Chondrocyte (in vitro differentiated cells): ENCODE measurements at regions not wholly inside any gene's neighbourhood (a gene's known extent, or its start where the extent isn't known, plus 50 kb on each side); places are given as distances from the start of the nearest gene placed in this dataset.

Experiments used
- DNase-seq: peaks from one replicate; pipeline ENCODE4 v3.0.0; 2021; ENCODE audit warnings: mixed read lengths, low spot score
- H3K27ac Mint-ChIP-seq: one replicate; pipeline ENCODE4 v1.8.0; 2021; ENCODE audit warnings: mild to moderate bottlenecking, moderate library complexity, mixed read lengths; ENCODE audit not compliant: unreplicated experiment
- H3K27me3 Mint-ChIP-seq: 2 replicates; pipeline ENCODE4 v1.8.0; 2021; ENCODE audit warnings: low read depth, mixed read lengths
- H3K36me3 Mint-ChIP-seq: 2 replicates; pipeline ENCODE4 v1.8.0; 2021; ENCODE audit warnings: low read depth, mixed read lengths
- H3K4me1 Mint-ChIP-seq: 2 replicates; pipeline ENCODE4 v1.8.0; 2021; ENCODE audit warnings: low read depth, mild to moderate bottlenecking, mixed read lengths
- H3K4me3 Mint-ChIP-seq: one replicate; pipeline ENCODE4 v1.8.0; 2021; ENCODE audit warnings: mild to moderate bottlenecking, moderate library complexity, mixed read lengths; ENCODE audit not compliant: unreplicated experiment
- H3K9me3 Mint-ChIP-seq: 2 replicates; pipeline ENCODE4 v1.8.0; 2021; ENCODE audit warnings: low read depth, mixed read lengths
- CTCF ChIP-seq: fragments of 200-600 bp; sonication (generic); IDR thresholded peaks from 2 replicates; pipeline ENCODE4 v1.5.0; 2021; ENCODE audit warnings: antibody characterized with exemption, mild to moderate bottlenecking, moderate library complexity

- Mint-ChIP-seq H3K27ac (no peak overlapping the region), H3K36me3 (no peaks in the 10 kb centered on the region), H3K4me3 (no peak overlapping the region), H3K27me3 (no peaks in the 10 kb centered on the region), H3K4me1 (peaks cover 7% of the 10 kb centered on the region), H3K9me3 (no peaks in the 10 kb centered on the region)
- no peak for TF ChIP-seq CTCF
- no peak for DNase-seq
Observed at GRCh38 chr13:33758113-33758512, 59.8 kb upstream of the RFC3 start.

DNA sequence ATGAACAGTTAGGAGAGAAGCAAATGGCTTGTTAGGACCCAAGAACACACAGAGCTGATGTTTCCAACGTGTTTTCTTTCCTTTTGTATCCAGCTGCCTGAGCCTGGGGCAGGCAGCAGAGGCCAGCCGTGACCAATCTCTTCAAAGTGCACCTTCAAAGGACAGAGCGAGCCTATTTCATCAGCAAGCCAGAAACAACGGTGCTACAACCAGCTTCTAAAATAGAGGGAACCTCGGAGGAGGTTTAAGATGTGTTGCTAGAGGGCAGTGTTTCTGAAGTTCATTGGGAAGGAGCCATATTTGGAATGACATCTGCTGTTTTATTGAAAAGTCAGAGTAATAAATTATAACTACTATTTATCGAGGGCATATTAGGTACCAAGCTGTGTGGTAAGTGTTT lies 56.2 kb upstream of the RFC3 start:
- H3K9me3 Mint-ChIP-seq, result no peaks in the 10 kb centered on the region
- H3K27ac Mint-ChIP-seq, result peak overlapping the region; percentile 45
- H3K27me3 Mint-ChIP-seq, result no peaks in the 10 kb centered on the region
- no peak overlapping the region for H3K4me3 Mint-ChIP-seq
- no peak for DNase-seq
- H3K36me3 Mint-ChIP-seq, result no peaks in the 10 kb centered on the region
- peaks cover 7% of the 10 kb centered on the region for H3K4me1 Mint-ChIP-seq
- peak; percentile 72 for TF ChIP-seq CTCF

GRCh38 chr13:33763021-33763420 lies 54.9 kb upstream of the RFC3 start:
- Mint-ChIP-seq H3K4me3 (no peak overlapping the region), H3K9me3 (peaks cover 4% of the 10 kb centered on the region), H3K27ac (no peak overlapping the region), H3K27me3 (no peaks in the 10 kb centered on the region), H3K4me1 (peaks cover 7% of the 10 kb centered on the region), H3K36me3 (no peaks in the 10 kb centered on the region)
- no peak for TF ChIP-seq CTCF
- no peak for DNase-seq

- Mint-ChIP-seq H3K4me1 (peaks cover 7% of the 10 kb centered on the region), H3K9me3 (peaks cover 4% of the 10 kb centered on the region), H3K36me3 (no peaks in the 10 kb centered on the region), H3K27ac (no peak overlapping the region), H3K4me3 (no peak overlapping the region), H3K27me3 (no peaks in the 10 kb centered on the region)
- DNase-seq, result no peak
- TF ChIP-seq CTCF, result no peak
Observed at GRCh38 chr13:33764716-33765115, 53.2 kb upstream of the RFC3 start.

GRCh38 chr13:33766329-33767123 lies 51.4 kb upstream of the RFC3 start:
- no peak for TF ChIP-seq CTCF
- Mint-ChIP-seq H3K4me1 (peaks cover 5% of the 10 kb centered on the region), H3K27ac (no peak overlapping the region), H3K9me3 (peaks cover 4% of the 10 kb centered on the region), H3K27me3 (no peaks in the 10 kb centered on the region), H3K36me3 (no peaks in the 10 kb centered on the region), H3K4me3 (no peak overlapping the region)
- DNase-seq, result no peak
